ENCODE measurements at regions not wholly inside any gene's neighbourhood (a gene's known extent, or its start where the extent isn't known, plus 50 kb on each side); places are given as distances from the start of the nearest gene placed in this dataset.

- Mint-ChIP-seq H3K4me3 (no peak overlapping the region), H3K9me3 (no peaks in the 10 kb centered on the region), H3K36me3 (ENCODE audit: low read depth) (no peaks in the 10 kb centered on the region), H3K27me3 (ENCODE audit: low read depth) (peaks cover 6% of the 10 kb centered on the region), H3K27ac (ENCODE audit: unreplicated experiment) (no peak overlapping the region), H3K4me1 (no peaks in the 10 kb centered on the region)
- TF ChIP-seq CTCF (conservative IDR thresholded peaks at IDR 0.05), result no peak
- no peak for DNase-seq (ENCODE audit: low read depth, low spot score)
These were observed 56.6 kb upstream of the FLT1 start for GRCh38 chr13:28551498-28551895.

GRCh38 chr13:28550721-28551497 is 56.0 kb upstream of the FLT1 start:
- DNase-seq (ENCODE audit: low read depth, low spot score), result no peak
- H3K27ac Mint-ChIP-seq (ENCODE audit: unreplicated experiment), result no peak overlapping the region
- H3K36me3 Mint-ChIP-seq (ENCODE audit: low read depth), result no peaks in the 10 kb centered on the region
- peaks cover 6% of the 10 kb centered on the region for H3K27me3 Mint-ChIP-seq (ENCODE audit: low read depth)
- no peak for TF ChIP-seq CTCF (conservative IDR thresholded peaks at IDR 0.05)
- H3K4me1 Mint-ChIP-seq, result no peaks in the 10 kb centered on the region
- no peak overlapping the region for H3K4me3 Mint-ChIP-seq
- H3K9me3 Mint-ChIP-seq, result no peaks in the 10 kb centered on the region

- peaks cover 6% of the 10 kb centered on the region for H3K27me3 Mint-ChIP-seq (ENCODE audit: low read depth)
These were observed 55.2 kb upstream of the FLT1 start for GRCh38 chr13:28550091-28550490.

GRCh38 chr13:28548872-28549271 is 53.9 kb upstream of the FLT1 start:
- Mint-ChIP-seq H3K36me3 (ENCODE audit: low read depth) (no peaks in the 10 kb centered on the region), H3K4me1 (no peaks in the 10 kb centered on the region), H3K4me3 (no peak overlapping the region), H3K9me3 (no peaks in the 10 kb centered on the region), H3K27me3 (ENCODE audit: low read depth) (peaks cover 6% of the 10 kb centered on the region), H3K27ac (ENCODE audit: unreplicated experiment) (no peak overlapping the region)
- DNase-seq (ENCODE audit: low read depth, low spot score), result no peak
- TF ChIP-seq CTCF (conservative IDR thresholded peaks at IDR 0.05), result no peak

More at GRCh38 chr13:28550091-28550490, 55.2 kb upstream of the FLT1 start:
- no peak overlapping the region for H3K4me3 Mint-ChIP-seq
- no peaks in the 10 kb centered on the region for H3K9me3 Mint-ChIP-seq
- DNase-seq (ENCODE audit: low read depth, low spot score), result no peak
- H3K27ac Mint-ChIP-seq (ENCODE audit: unreplicated experiment), result no peak overlapping the region
- TF ChIP-seq CTCF (conservative IDR thresholded peaks at IDR 0.05), result no peak
- H3K36me3 Mint-ChIP-seq (ENCODE audit: low read depth), result no peaks in the 10 kb centered on the region
- H3K4me1 Mint-ChIP-seq, result no peaks in the 10 kb centered on the region

- Mint-ChIP-seq H3K36me3 (ENCODE audit: low read depth) (no peaks in the 10 kb centered on the region), H3K4me3 (no peak overlapping the region), H3K27me3 (ENCODE audit: low read depth) (peaks cover 6% of the 10 kb centered on the region), H3K9me3 (no peaks in the 10 kb centered on the region), H3K4me1 (no peaks in the 10 kb centered on the region), H3K27ac (ENCODE audit: unreplicated experiment) (no peak overlapping the region)
- DNase-seq (ENCODE audit: low read depth, low spot score), result no peak
- no peak for TF ChIP-seq CTCF (conservative IDR thresholded peaks at IDR 0.05)
These were observed 53.5 kb upstream of the FLT1 start for GRCh38 chr13:28548468-28548867.
